ENCODE measurements at regions not wholly inside any gene's neighbourhood (a gene's known extent, or its start where the extent isn't known, plus 50 kb on each side); places are given as distances from the start of the nearest gene placed in this dataset.

GRCh38 chrX:3943965-3944364, 230.5 kb upstream of the PRKX start:
- H3K27me3 ChIP-seq (replicated peaks in 1 of 2; ENCODE audit: control insufficient read depth in 2 of 2, insufficient read depth in 2 of 2, low read length in 1 of 2), result no peaks in the 10 kb centered on the region

More at GRCh38 chrX:3943965-3944364, 230.5 kb upstream of the PRKX start:
- Histone ChIP-seq H3K79me2 (ENCODE audit: control insufficient read depth, insufficient read depth, low read length) (no peaks in the 10 kb centered on the region), H3K36me3 (ENCODE audit: control insufficient read depth in 2 of 2, insufficient read depth in 2 of 2, low read length in 1 of 2) (no peaks in the 10 kb centered on the region), H3K4me3 (no peak overlapping the region), H2AFZ (ENCODE audit: control insufficient read depth, low read depth, low read length) (no peak overlapping the region), H3K9ac (ENCODE audit: control insufficient read depth, insufficient read depth, low read length) (no peak overlapping the region), H3K27ac (ENCODE audit: control insufficient read depth, insufficient read depth) (no peak overlapping the region), H3K4me2 (ENCODE audit: control insufficient read depth, insufficient read depth) (no peak overlapping the region), H3K9me3 (replicated peaks; ENCODE audit: control insufficient read depth, insufficient read depth, low read length) (no peaks in the 10 kb centered on the region), H4K20me1 (ENCODE audit: control insufficient read depth, insufficient read depth) (no peaks in the 10 kb centered on the region), H3K4me1 (ENCODE audit: control insufficient read depth, insufficient read depth, low read length) (no peaks in the 10 kb centered on the region)
- ChIA-PET POLR2A (no interaction called here), RAD21 (ENCODE audit: unreplicated experiment) (no interaction called here), CTCF (no interaction called here), SMC1A (ENCODE audit: uncharacterized antibody, unreplicated experiment) (no interaction called here)
- intact Hi-C loops (cut with micrococcal nuclease; ENCODE audit: unreplicated experiment), result no loop called here
- BruUV-seq (replicated peaks), result no TSS peak
- WGBS (ENCODE audit: insufficient coverage, insufficient replicate concordance, low lambda C conversion rate, missing lambda C conversion rate), result 34% methylated on average over 3 of the region's 3 CpGs
- DNase-seq (ENCODE audit: low read depth, low spot score), result no peak
- TF ChIP-seq, protein P1, sequence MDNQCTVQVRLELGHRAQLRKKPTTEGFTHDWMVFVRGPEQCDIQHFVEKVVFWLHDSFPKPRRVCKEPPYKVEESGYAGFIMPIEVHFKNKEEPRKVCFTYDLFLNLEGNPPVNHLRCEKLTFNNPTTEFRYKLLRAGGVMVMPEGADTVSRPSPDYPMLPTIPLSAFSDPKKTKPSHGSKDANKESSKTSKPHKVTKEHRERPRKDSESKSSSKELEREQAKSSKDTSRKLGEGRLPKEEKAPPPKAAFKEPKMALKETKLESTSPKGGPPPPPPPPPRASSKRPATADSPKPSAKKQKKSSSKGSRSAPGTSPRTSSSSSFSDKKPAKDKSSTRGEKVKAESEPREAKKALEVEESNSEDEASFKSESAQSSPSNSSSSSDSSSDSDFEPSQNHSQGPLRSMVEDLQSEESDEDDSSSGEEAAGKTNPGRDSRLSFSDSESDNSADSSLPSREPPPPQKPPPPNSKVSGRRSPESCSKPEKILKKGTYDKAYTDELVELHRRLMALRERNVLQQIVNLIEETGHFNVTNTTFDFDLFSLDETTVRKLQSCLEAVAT (IDR thresholded peaks at IDR 0.05), result no peak
- TF ChIP-seq BACH1 (IDR thresholded peaks at IDR 0.05; ENCODE audit: borderline replicate concordance), result no peak
- no peak for TF ChIP-seq STAT1 (conservative IDR thresholded peaks at IDR 0.05)
- TF ChIP-seq KAT2A (conservative IDR thresholded peaks at IDR 0.05; ENCODE audit: control insufficient read depth, low read depth, low read length), result no peak
- no peak for TF ChIP-seq TCF3 (IDR thresholded peaks at IDR 0.05; ENCODE audit: borderline replicate concordance, insufficient read depth, low read depth, low read length)
- no peak for TF ChIP-seq PKNOX1 (IDR thresholded peaks at IDR 0.05)
- TF ChIP-seq ATF7 (IDR thresholded peaks at IDR 0.05; ENCODE audit: low read depth), result no peak
- no peak for TF ChIP-seq ZZZ3 (IDR thresholded peaks at IDR 0.05; ENCODE audit: control insufficient read depth, insufficient read length, low read depth)
- TF ChIP-seq MXI1 (IDR thresholded peaks at IDR 0.05; ENCODE audit: low read depth, low read length), result no peak
- no peak for TF ChIP-seq SREBF1 (IDR thresholded peaks at IDR 0.05; ENCODE audit: low read length)
- TF ChIP-seq ZBTB33 (IDR thresholded peaks at IDR 0.05), result no peak
- TF ChIP-seq EGR1 (IDR thresholded peaks at IDR 0.05; ENCODE audit: borderline replicate concordance in 1 of 2, low read depth in 2 of 2, low read length in 2 of 2), result no peak
- no peak for TF ChIP-seq BRCA1 (IDR thresholded peaks at IDR 0.05; ENCODE audit: low read depth, low read length)
- TF ChIP-seq ZBTB4 (CRISPR knock-in tag; IDR thresholded peaks at IDR 0.05), result no peak
- TF ChIP-seq CHD2 (IDR thresholded peaks at IDR 0.05; ENCODE audit: borderline replicate concordance, low read depth, low read length), result no peak
- no peak for TF ChIP-seq MYB (IDR thresholded peaks at IDR 0.05; ENCODE audit: borderline replicate concordance, low read depth, low read length)
- no peak for TF ChIP-seq TCF12 (IDR thresholded peaks at IDR 0.05; ENCODE audit: low read depth, low read length)
- in situ Hi-C loops (cut with MboI), result loop anchor here (25.0 kb wide), 1 partner anchor 132 kb away; no protein-coding TSS in a partner anchor
- no peak for FAIRE-seq
- no peak for ATAC-seq

Measured in GM12878 (cell line).